GM12878 (cell line): ENCODE measurements at regions not wholly inside any gene's neighbourhood (a gene's known extent, or its start where the extent isn't known, plus 50 kb on each side); places are given as distances from the start of the nearest gene placed in this dataset.

Experiments used
- ATAC-seq: fragments of 200-7000 bp; cut with Tn5 transposase; 3 replicates; pipeline ENCODE4 v1.9.1; 2020; ENCODE audit warnings: mild to moderate bottlenecking, moderate library complexity
- BruUV-seq: library from RNA; stranded (reverse); fragments of 400-500 nt; replicated peaks from 2 replicates; lab custom pipeline; 2021; lab: Mats Ljungman, UMichigan
- CTCF ChIA-PET: fragments of 300-600 bp; sonication (Branson Sonifier 250); formaldehyde crosslinking; extraction: SDS; loops from one replicate; lab custom pipeline; 2021; ENCODE audit warnings: inconsistent platforms; lab: Yijun Ruan, JAX
- POLR2A ChIA-PET: fragments of 350-600 bp; formaldehyde crosslinking; extraction: SDS; loops from one replicate; lab custom pipeline; 2021; ENCODE audit warnings: inconsistent platforms; lab: Charles Lee
- RAD21 ChIA-PET: fragments of 300-600 bp; sonication (Branson Sonifier 250); formaldehyde crosslinking; loops from one replicate; lab custom pipeline; 2023; ENCODE audit warnings: antibody characterized with exemption; ENCODE audit not compliant: unreplicated experiment; lab: Charles Lee
- SMC1A ChIA-PET: fragments of 300-600 bp; sonication (Branson Sonifier 250); formaldehyde crosslinking; loops from one replicate; lab custom pipeline; 2023; ENCODE audit not compliant: unreplicated experiment, uncharacterized antibody; lab: Charles Lee
- DNase-seq: peaks from one replicate; pipeline ENCODE4 v3.0.0-alpha.2; 2011; ENCODE audit warnings: low read depth, low spot score
- FAIRE-seq: peaks from 3 replicates; lab custom pipeline; 2011; peaks lifted over from hg19 to GRCh38; lab: Jason Lieb, UNC
- H2AFZ ChIP-seq: 2 replicates; pipeline ENCODE4 v1.6.0; 2011; ENCODE audit warnings: low read depth, low read length, control low read depth; ENCODE audit not compliant: control insufficient read depth
- H3K27ac ChIP-seq: 2 replicates; pipeline ENCODE4 v1.5.1; 2011; ENCODE audit warnings: control low read depth; ENCODE audit not compliant: control insufficient read depth, insufficient read depth
- H3K27me3 ChIP-seq, 2 experiments: replicated peaks in 1 of 2; 2 replicates each; pipeline versions ENCODE4 v1.6.0 to v1.6.1; 2011; ENCODE audit warnings: low read length in 1 of 2; ENCODE audit not compliant: control insufficient read depth in 2 of 2, insufficient read depth in 2 of 2
- H3K36me3 ChIP-seq, 2 experiments: 2 replicates each; pipeline ENCODE4 v1.5.1; 2011; ENCODE audit warnings: low read length in 1 of 2; ENCODE audit not compliant: control insufficient read depth in 2 of 2, insufficient read depth in 2 of 2
- H3K4me1 ChIP-seq: 2 replicates; pipeline ENCODE4 v1.6.1; 2011; ENCODE audit warnings: mild to moderate bottlenecking, low read length, moderate library complexity, mixed read lengths; ENCODE audit not compliant: control insufficient read depth, insufficient read depth
- H3K4me2 ChIP-seq: 2 replicates; pipeline ENCODE4 v1.6.0; 2011; ENCODE audit warnings: control low read depth; ENCODE audit not compliant: control insufficient read depth, insufficient read depth
- H3K4me3 ChIP-seq: fragments of 200-600 bp; sonication (generic); 2 replicates; pipeline ENCODE4 v1.5.1; 2016
- H3K79me2 ChIP-seq: 2 replicates; pipeline ENCODE4 v1.6.0; 2011; ENCODE audit warnings: low read length; ENCODE audit not compliant: control insufficient read depth, insufficient read depth
- H3K9ac ChIP-seq: 2 replicates; pipeline ENCODE4 v1.8.0; 2011; ENCODE audit warnings: low read length, control low read depth, mixed read lengths; ENCODE audit not compliant: control insufficient read depth, insufficient read depth
- H3K9me3 ChIP-seq: replicated peaks from 3 replicates; pipeline ENCODE4 v1.5.1; 2011; ENCODE audit warnings: mild to moderate bottlenecking, low read length; ENCODE audit not compliant: control insufficient read depth, insufficient read depth
- H4K20me1 ChIP-seq: 2 replicates; pipeline ENCODE4 v1.6.0; 2011; ENCODE audit not compliant: control insufficient read depth, insufficient read depth
- CTCF ChIP-seq, 3 experiments: IDR thresholded peaks in 2 of 3; conservative IDR thresholded peaks in 1 of 3; 2 replicates each; pipeline ENCODE4 v1.5.1; 2011; ENCODE audit warnings: low read depth in 3 of 3, low read length in 3 of 3, mild to moderate bottlenecking in 3 of 3, control low read depth in 2 of 3, moderate library complexity in 2 of 3, inconsistent platforms in 1 of 3, mixed read lengths in 1 of 3; ENCODE audit not compliant: control insufficient read depth in 2 of 3, insufficient read depth in 1 of 3; ENCODE audit errors: extremely low read depth in 1 of 3
- IRF3 ChIP-seq: fragments of 450-650 bp; IDR thresholded peaks from 2 replicates; pipeline ENCODE4 v1.6.1; 2014; ENCODE audit warnings: mild to moderate bottlenecking
- NBN ChIP-seq: fragments of 450-650 bp; IDR thresholded peaks from 2 replicates; pipeline ENCODE4 v1.6.1; 2016
- NR2F1 ChIP-seq: fragments of 450-650 bp; conservative IDR thresholded peaks from 2 replicates; pipeline ENCODE4 v1.6.1; 2017; ENCODE audit warnings: mild to moderate bottlenecking
- RAD21 ChIP-seq: IDR thresholded peaks from 2 replicates; pipeline ENCODE4 v1.6.1; 2011; ENCODE audit warnings: mild to moderate bottlenecking, low read depth, low read length, moderate library complexity; ENCODE audit not compliant: insufficient read depth
- SKIL ChIP-seq: fragments of 450-650 bp; IDR thresholded peaks from 2 replicates; pipeline ENCODE4 v1.6.1; 2017; ENCODE audit warnings: mild to moderate bottlenecking, low read depth, inconsistent platforms; ENCODE audit not compliant: poor library complexity, severe bottlenecking
- SMARCA5 ChIP-seq: fragments of 450-650 bp; IDR thresholded peaks from 2 replicates; pipeline ENCODE4 v1.6.1; 2017; ENCODE audit warnings: mild to moderate bottlenecking
- SMC3 ChIP-seq: IDR thresholded peaks from 2 replicates; pipeline ENCODE4 v1.6.1; 2011; ENCODE audit warnings: low read length, improper control_type of control experiment, borderline replicate concordance
- SP1 ChIP-seq: IDR thresholded peaks from one replicate; pipeline ENCODE4 v1.6.1; 2011; ENCODE audit warnings: low read depth, low read length
- YY1 ChIP-seq: IDR thresholded peaks from 2 replicates; pipeline ENCODE4 v1.6.1; 2011; ENCODE audit warnings: low read depth, mild to moderate bottlenecking, low read length
- ZBTB40 ChIP-seq: fragments of 450-650 bp; IDR thresholded peaks from 2 replicates; pipeline ENCODE4 v1.6.1; 2016; ENCODE audit warnings: mild to moderate bottlenecking, moderate library complexity, borderline replicate concordance
- ZNF207 ChIP-seq: fragments of 450-650 bp; IDR thresholded peaks from 2 replicates; pipeline ENCODE4 v1.6.1; 2014; ENCODE audit warnings: antibody characterized with exemption, mild to moderate bottlenecking, borderline replicate concordance
- ZNF274 ChIP-seq: IDR thresholded peaks from one replicate; pipeline ENCODE4 v1.8.0; 2011; ENCODE audit not compliant: insufficient read length, insufficient read depth
- ZNF384 ChIP-seq: IDR thresholded peaks from 2 replicates; pipeline ENCODE4 v1.6.1; 2012; ENCODE audit warnings: low read depth, mild to moderate bottlenecking, low read length, improper control_type of control experiment, borderline replicate concordance
- WGBS: methylation state at CpG from one replicate; pipeline ENCODE4 v1.1.6; 2016; ENCODE audit warnings: low lambda C conversion rate; ENCODE audit not compliant: insufficient replicate concordance, insufficient coverage; ENCODE audit errors: missing lambda C conversion rate; 5-methylcytosine and 5-hydroxymethylcytosine counted together
- in situ Hi-C: fragments of 300-500 bp; cut with MboI; formaldehyde crosslinking; loops from 9 replicates; pipeline ENCODE4 v1.14.3; 2018; ENCODE audit warnings: mixed read lengths
- intact Hi-C: fragments of 100-400 bp; cut with micrococcal nuclease; formaldehyde crosslinking; loops from one replicate; pipeline ENCODE4 v1.14.2; 2022; ENCODE audit not compliant: unreplicated experiment

- Histone ChIP-seq H3K9me3 (no peaks in the 10 kb centered on the region), H3K36me3 (no peaks in the 10 kb centered on the region), H2AFZ (no peak overlapping the region), H3K4me3 (no peak overlapping the region), H3K4me2 (no peak overlapping the region), H3K9ac (no peak overlapping the region), H3K4me1 (no peaks in the 10 kb centered on the region), H3K27ac (no peak overlapping the region), H3K27me3 (peaks cover 0 to 4% of the 10 kb centered on the region in 2 experiments; a peak in 2 of 4 replicates), H3K79me2 (no peaks in the 10 kb centered on the region), H4K20me1 (no peaks in the 10 kb centered on the region)
- TF ChIP-seq CTCF (IDR thresholded peaks at IDR 0.05 in 2 of 3, conservative IDR thresholded peaks at IDR 0.05 in 1 of 3; ENCODE audit: control insufficient read depth in 2 of 3, extremely low read depth in 1 of 3, insufficient read depth in 1 of 3, low read depth in 3 of 3, low read length in 3 of 3) (peak; percentile 89 to 95 (median 94); a peak in 5 of 6 replicates), NBN (no peak), IRF3 (0 out of 2 replicates have a peak, but pooled peaks have one; percentile 25), YY1 (peak; percentile 61), SMC3 (peak; percentile 99), SKIL (peak; percentile 28), ZNF274 (no peak), ZNF207 (peak; percentile 34; the same call in 1 of the 2 replicates), SMARCA5 (0 out of 2 replicates have a peak, but pooled peaks have one; percentile 56), SP1 (no peak), NR2F1 (peak; percentile 34; the same call in 1 of the 2 replicates), RAD21 (peak; percentile 98), ZNF384 (0 out of 2 replicates have a peak, but pooled peaks have one; percentile 7), ZBTB40 (no peak)
- ATAC-seq: peak; percentile 94
- ChIA-PET RAD21 (interaction anchor here (1.1 to 1.8 kb wide), 5 partner anchors 58 to 288 kb away, joined by 3 to 15 read pairs (median 4); no protein-coding TSS in a partner anchor), CTCF (interaction anchor here (0.7 to 4.3 kb wide), 21 partner anchors 18 to 660 kb away, joined by 3 to 25 read pairs (median 3); no protein-coding TSS in a partner anchor), POLR2A (no interaction called here), SMC1A (interaction anchor here (0.5 to 3.3 kb wide), 8 partner anchors 16 to 680 kb away, joined by 3 to 24 read pairs (median 6); no protein-coding TSS in a partner anchor)
- peak; percentile 68 for FAIRE-seq
- intact Hi-C loops: loop anchor here (1.0 to 2.0 kb wide), 5 partner anchors 58 to 520 kb away; no protein-coding TSS in a partner anchor
- in situ Hi-C loops: loop anchor here (5.0 kb wide), 1 partner anchor 201 kb away; no protein-coding TSS in a partner anchor
- BruUV-seq: no TSS peak
- 18% methylated on average over 8 of the region's 8 CpGs for WGBS
- peak; percentile 16 for DNase-seq
Measured at GRCh38 chr3:14261229-14261628, 82.6 kb downstream of the LSM3 start.
